Effector CD8-positive, alpha-beta T cell (primary cell): ENCODE measurements at regions not wholly inside any gene's neighbourhood (a gene's known extent, or its start where the extent isn't known, plus 50 kb on each side); places are given as distances from the start of the nearest gene placed in this dataset.
"Not testable (repeated sequence)": the region's sequence is repeated elsewhere in the genome, so short reads cannot be mapped to it uniquely, and the experiment has no call there.

ENCODE experiments used
- DNase-seq: peaks from one replicate; lab custom pipeline; 2025; lab: John Stamatoyannopoulos, UW

DNA sequence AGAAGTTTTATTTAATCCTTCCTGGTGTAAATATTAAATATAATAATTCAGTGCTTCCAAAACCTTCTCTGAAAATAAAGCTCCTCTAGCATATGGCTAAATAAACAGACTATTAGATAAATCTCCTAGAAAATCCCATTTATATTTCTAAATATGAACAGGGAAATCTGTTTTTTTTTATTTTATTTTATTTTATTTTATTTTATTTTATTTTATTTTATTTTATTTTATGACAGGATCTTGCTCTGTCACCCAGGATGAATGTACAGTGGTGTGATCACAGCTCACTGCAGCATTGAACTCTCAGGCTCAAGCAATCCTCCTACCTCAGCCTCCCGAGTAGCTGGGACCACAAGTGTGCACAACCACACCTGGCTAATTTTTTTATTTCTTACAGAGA is 673.5 kb downstream of the IRS1 start:
- DNase-seq = no peak

DNA sequence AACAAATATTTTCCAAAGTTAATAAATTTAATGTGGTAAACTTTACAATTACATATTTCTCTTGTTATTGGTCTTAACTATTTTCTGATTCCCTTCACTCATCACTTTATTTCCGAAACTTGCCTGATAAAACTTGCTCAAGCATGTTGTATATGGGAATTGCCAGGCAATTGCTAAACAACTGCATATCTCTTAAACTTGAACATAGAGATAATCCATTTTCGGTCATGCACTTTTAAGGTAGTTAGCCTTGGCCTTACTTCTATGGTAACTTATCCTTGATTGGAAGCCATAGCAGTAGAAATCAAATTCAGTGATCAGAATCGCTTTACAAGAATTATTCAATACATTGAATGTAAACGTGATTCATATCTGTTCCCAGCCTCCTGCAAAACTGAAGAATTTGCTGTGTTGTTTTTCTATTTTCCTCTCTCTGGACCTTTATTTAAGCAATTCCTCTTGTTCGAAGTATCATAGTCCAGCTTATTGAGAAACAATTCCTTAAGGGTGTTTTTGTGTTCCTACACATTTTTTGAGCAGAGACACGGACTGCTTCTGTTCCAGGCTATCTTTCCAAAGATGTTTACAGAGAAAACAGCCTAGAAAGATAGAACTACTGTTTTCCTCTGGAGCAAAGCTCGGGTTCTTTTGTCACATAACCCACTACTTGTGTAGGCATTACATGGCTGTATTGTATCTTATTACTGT is 674.3 kb downstream of the IRS1 start:
- no peak for DNase-seq

DNA sequence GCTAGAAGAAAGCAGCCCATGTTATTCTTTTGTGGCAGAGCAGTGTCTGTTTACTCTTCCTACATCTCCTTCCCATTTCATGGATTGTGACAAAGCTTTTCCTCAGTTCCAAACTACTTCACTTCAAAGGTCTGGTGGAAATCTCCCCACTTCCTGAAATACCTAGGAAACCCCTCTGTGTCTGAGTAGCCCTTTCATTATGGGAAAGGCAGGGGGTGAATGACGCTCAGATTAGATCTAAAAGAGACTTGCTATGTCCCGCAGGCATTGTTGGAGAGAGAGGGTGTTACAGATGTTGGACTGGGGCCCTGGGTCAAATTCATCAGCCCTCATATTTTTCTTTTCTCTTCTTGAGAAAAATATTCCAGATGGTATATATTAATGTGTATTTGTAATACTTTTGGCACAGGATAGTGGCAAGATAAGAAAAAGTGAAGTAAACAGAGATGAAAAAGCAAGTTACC is 675.0 kb downstream of the IRS1 start:
- DNase-seq = no peak

DNA sequence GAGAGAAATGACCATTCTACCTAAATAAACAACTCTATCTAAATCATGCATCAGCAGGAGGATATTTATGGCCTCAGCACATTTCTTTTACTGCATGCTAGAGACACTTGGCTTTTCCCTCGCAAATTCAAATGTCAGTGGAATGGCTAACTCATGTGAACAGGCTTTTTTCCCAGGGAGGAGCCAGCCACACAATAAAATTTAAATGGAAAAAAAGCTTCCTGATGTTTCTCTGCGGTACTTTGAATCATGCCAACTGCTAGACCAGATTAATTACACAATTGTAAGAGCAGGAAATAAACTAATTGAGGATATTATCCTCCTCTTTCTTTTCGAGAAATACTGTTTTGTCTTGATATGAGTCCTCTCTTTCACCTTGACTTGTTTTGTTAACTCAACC is 676.3 kb downstream of the IRS1 start:
- no peak for DNase-seq

DNA sequence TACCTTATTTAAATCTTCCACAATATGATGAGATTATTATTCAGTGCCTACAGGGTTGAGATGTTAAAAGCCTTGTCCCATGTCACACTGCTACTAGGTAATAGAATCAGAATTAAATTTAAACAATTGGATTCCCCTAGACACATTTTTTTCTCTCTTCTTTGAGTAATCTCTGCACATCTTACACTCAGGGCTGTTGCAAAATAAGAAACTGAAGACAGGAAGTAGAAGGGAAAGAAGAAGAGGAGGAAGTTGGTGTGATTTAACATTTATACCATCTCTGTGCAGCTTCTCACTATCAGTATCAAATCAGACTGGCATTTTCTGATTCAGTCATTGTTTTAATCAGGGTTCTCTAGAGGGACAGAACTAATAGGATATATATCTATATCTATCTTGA is 677.6 kb downstream of the IRS1 start:
- DNase-seq = no peak

DNA sequence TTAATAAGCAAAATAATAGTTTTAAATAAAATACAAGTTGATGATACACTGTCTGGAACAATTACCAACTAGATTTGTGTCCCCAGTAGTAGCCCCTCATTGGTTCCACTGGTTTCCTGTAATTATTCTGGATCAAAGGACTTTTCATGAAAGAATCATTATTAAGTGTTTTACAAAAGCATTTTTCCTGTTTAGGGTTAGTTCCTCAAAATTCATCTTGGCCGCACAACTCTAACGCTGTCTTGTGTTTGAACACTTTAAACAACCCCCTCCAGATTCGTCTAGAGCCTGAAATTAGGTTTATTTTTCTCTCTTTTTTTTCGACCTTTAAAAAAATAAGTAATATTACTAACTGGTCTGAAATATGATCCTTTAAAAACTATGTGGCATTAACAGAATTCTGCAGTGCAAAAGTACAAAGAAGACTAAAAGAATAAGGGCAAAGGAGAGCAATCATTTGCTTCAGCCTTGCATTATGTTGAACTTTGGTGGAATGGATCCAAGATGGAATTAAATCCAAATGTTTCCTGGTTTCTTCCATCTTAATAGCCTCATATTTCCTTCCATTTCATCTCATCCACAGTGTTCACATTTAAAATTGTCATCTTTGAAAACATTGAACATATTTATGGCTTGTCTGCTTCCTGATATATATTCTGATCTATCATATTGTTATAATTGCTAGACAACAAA is 678.4 kb downstream of the IRS1 start:
- DNase-seq = no peak

DNA sequence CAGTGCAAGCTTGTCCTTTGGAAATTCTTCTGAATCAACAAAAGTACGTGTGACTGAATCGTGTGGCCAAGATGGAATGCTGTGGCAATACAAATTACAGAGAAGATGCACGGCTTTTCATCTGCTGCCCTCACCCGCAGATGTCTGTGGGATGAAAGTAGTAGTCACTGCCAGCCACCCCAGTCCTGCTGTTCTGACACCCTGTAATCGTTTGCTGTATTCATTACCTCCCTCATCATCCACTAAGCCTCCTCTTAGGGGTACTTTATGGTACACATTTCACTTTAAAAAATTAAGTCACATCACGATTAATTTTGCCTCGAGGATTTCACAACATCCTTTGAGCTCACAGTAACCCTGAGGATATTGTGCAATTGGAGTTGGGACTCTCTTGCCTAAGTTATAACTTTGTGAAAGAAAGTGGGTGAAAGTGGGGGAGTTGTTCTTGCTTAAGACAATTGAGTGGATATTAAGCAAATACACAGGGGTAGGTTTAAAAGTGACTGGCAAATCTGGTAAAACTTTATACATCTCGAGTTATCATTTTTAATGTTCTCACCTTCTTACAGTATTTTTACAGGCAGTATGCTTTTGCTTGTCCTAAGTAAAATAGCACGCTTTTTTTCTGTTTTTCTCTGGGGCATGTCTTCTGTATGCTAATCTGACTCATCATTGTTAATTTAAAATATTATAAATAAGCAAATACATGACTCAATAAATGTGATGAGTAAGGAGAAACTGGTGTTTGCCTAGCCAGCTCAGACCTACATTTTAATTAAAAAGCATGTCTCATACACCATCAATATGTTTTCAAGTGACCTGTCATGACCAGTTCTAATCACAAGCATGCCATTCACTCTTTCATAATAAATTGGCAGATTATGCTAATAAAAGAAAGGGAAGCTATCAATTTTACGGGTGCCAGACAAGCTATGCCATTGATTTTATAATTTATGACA is 680.9 kb downstream of the IRS1 start:
- DNase-seq = no peak

DNA sequence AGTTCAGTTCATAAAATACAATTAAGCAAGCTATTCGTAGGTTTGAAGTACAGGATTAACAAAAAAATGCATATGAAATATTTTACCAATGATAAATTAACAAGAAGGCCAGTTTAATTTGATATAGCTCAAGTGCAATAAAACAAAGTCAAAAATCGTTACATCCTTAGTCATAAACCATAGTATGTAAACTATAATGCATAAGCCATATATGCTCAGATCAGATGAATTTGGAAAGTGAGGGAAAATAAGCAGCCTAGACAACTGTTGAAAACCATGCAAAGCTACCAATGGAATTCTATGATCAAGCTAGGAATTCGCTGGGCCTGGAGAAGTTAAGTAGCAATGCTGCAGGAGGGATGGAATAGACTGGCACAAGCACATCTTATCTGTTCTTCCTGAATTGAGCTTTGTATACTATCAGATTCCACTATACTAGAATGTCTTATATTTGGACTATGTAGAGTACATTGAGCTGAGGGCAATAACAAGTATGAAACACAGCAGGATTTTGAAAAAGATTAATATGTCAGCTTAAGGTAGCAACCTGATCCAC is 682.0 kb downstream of the IRS1 start:
- no peak for DNase-seq

DNA sequence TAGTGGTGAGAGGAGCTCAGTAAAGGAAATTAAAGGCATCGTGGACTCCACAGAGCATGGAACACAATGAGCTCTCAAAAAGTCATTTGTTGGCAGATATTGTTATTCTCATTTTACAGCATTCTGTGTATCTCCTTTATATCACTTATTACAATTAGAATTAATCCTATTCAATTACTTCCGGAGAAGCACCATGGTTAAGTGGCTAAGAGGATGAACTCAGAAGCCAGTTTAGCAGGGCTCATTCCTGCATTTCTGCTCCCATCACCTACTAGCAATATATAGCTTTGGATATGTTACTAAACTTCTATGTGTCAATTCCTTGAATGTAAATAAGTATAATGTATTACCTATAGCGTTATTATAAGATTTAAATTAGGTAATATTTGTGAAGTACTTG is 683.3 kb downstream of the IRS1 start:
- no peak for DNase-seq

DNA sequence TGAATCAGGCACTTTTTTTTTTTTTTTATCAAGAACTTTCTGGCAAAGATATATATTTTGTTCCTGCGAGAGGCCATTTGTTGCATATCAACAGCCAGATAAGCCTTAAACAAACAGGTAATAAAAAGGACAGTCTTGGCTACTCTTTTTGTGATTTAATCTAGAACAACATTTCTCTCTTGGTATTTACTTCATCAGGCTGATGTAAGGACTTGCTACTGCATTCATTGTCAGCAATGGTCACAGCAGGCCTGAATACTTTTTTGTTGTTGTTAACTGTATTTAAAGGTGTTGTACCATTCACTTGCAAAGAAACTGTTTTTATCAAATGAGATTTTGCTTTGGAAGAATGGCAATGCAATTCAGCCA is 683.8 kb downstream of the IRS1 start:
- DNase-seq = no peak

DNA sequence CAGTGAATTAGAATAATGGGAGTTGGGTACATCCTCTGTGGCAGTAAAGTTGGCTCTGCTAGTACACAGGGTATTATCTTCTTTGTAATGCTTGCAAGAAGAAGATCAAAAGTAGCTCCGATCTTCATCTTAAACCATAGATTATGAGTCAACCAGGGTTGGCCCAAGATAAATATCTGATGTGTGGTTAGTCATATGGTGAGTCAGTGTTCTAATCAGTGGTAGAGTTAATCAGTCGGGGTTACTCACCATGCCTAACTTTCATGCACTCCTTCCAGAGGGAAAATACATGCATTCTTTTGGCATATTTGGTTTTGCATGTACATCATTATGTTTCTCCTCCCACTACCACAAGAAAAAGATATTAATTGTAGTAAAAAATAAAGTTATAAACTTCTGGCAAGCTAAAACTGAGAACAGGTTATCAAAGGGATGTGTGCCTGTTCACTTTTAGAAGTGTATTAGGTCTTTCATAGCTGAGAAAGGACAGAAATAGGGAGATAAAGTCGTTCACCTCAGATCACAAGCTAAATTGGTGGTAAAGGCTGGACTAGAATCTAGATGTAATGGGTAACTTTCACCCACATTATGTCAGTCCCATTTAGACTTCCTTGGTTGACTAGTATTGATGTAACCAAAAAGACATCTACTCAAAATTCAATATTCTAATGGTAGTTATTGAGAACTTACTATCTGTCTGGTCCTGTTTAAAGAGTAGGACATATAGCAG is 684.4 kb downstream of the IRS1 start:
- DNase-seq = no peak

DNA sequence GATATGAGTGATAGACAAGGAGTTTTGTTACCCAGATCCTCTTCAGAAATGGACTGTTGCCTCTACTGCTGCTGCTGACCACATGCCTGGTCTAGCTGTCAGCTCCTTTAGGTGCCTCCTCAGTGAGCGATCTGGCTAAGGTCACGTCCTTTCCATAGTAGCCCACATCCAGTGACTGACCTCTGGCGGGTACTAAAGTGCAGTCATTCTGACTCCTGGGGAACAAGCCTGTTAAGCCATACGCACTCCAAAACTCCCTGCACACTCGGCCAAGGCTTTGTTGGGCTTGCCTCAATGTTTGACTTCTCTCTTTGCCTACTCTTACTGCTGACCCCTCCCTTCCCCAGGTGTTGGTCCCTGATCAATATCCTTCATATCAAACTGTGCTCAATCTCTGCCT is 685.2 kb downstream of the IRS1 start:
- DNase-seq = no peak

DNA sequence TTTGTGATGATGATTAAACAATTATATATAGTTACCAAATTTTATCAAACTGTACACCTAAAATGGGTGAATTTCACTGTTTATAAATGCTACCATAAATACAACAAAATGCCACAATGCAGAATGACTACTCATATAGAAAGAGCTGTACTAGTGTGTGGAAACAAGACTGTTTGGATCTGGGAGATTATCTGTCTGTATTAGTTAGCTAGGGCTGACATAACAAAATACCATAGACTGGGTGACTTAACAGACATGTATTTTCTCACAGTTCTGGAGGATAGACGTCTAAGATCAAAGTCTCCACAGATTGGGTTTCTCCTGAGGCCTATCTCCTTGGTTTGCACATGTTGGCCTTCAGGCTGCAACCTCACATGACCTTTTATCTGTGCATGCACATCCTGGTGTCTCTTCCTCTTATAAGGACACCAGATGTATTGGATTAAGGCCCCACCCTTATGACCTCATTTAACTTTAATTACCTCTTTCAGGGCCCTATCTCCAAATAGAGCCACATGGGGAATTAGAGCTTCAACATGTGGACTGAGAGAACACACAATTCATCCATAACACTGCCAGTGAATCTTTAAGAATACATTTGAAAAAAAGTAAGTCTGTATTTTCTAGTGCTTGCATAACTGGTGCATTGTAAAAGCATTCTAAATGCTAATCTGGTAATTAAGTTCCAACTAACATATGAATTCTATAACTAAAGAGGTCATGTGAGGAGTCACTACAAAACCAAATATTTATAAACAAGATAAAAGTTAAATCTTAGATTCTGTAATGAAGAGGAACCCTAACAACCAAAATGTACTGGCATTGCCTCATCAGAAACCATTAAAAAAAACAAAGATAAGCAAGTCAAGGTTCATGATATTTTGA is 699.6 kb downstream of the NYAP2 start:
- DNase-seq = no peak

DNA sequence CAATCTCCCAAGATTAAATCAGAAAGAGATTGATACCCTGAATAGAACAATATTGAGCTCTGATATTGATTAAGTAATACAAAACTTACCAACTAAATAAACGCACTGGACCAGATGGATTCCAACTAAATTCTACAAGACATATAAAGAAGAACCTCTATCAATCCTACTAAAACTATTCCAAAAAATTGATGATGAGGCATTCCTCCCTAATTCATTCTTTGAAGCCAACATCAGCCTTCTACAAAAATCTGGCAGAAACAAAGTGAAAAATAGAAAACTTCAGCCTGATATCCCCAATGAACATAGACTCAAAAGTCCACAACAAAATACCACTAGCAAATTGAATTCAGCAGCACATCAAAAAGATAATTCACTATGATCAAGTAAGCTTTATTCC is 695.5 kb downstream of the NYAP2 start:
- no peak for DNase-seq

DNA sequence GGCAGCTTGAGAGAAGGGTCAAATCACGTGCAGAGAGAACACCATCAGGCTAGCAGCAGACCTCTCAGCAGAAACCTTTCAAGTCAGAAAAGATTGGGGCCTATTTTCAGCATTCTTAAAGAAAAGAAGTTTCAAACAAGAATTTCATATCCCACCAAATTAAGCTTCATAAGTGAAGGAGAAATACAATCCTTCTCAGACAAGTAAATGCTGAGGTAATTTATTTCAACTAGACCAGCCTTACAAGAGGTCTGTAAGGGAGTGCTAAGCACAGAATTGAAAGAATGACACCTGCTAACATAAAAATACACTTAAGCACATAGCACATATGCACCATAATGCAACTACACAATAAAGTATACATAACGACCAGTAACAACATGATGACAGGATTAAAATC is 693.9 kb downstream of the NYAP2 start:
- DNase-seq = no peak

DNA sequence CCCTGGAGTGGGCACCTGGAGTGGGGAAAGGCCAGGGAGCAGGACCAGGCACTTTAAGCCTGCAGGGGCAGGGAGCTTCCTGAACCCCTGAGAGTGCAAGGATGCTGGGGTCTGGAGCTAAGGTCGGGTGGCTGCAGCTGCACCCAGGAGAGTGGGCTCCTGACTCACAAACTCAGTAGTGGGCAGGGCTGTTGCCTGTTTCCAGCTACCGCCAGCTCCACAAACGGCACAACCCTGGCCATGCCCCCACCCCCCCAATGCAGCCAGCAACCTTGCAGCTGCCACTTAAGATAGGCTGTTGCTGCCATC is 688.8 kb downstream of the NYAP2 start:
- no peak for DNase-seq

DNA sequence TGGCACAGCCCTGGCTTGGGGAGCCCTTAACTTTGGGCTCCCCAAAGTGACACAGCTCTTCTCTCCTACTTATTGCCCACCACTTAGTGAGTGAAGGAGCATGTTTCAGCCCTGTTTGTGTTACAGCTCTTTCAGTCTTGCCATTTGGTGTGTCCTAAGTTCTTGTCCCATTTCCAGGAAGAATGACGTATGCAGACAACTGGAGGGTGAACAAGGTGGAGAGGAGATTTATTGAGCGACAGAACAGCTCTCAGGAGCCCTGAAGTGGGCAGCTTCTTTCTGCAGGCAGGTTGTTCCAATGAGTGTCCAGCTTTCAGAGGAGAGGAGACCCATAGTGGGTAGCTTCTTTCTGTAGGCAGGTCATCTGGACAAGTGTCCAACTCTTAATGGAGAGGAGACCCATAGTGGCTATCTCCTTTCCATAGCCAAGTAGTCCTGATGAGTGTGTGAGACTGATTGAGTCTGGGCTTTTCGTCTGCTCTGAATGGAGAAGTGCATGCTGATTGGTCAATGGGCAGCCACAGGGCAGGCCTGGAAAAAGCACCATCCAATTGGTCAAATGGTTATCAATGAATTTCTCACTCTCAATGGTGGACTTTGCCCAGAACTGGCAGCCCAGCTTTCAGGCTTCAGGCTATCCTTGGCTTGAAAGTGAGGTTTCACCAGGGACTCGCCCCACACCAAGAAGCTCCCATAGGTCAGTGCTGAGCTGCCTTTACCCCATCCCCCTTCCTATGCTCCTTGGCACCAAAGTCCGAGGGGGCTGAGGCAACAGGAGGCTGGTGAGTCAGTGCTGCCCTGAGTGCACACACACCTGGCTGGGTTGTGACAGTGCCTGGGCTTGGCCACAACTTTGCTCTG is 688.2 kb downstream of the NYAP2 start:
- DNase-seq = no peak

DNA sequence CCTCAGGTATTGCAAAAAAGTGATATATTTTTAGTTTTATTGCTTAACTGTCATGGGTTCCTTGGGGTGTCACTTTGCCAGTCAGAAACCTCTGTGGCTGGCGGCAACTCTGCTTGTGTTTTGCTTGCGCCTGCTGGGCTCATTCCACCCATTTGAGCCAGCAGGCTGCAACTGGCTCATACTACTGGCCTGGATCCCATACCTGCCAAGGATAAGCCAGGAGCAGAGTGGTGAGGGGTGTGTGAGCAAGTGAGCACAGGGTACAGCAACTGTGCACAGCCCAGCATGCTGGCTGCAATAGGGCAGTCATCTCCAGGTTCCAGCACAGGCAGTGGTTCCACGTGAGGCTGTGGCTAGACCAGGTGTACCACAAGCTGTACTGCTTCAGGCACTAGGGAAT is 687.5 kb downstream of the NYAP2 start:
- no peak for DNase-seq

DNA sequence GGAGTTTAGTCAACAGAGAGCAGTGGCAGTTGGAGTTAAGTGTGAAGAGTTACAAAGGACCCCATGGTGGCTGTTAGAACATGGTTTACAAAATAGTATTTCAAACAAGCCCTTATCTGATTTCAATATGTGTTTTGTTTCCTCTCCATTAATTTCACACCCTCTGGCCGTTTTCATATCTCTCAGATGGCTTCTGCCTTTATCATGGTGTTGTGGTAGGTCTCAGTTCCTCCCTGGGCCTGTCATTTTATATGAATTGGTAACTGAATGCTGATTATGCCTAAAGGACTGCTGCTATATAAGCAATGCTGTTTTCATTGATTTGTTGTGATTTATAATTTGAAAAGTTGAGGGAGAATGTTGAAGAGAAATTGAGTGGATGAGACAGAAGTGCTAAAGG is 686.7 kb downstream of the NYAP2 start:
- DNase-seq = no peak

DNA sequence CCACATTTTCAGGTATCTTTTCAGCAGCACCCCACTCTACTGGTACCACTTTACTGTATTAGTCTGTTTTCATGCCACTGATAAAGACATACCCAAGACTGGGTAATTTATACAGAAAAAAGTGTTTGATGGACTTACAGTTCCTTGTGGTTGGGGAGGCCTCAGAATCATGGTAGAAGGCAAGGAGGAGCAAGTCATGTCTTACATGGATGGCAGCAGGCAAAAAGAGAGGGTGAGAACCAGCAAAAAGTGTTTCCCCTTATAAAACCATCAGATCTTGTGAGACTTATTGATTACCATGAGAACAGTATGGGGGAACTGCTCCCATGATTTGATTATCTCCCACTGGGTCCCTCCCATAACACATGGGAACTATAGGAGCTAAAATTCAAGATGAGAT is 685.9 kb downstream of the NYAP2 start:
- not testable (repeated sequence) for DNase-seq
